Sigmoid colon (tissue), 4 donors: ENCODE measurements at regions not wholly inside any gene's neighbourhood (a gene's known extent, or its start where the extent isn't known, plus 50 kb on each side); places are given as distances from the start of the nearest gene placed in this dataset.

ENCODE experiments used
- CTCF ChIP-seq, 4 experiments: fragments of 450-650 bp in 3 of 4; fragments of 200-600 bp in 1 of 4; IDR thresholded peaks; one replicate each; pipeline ENCODE4 v1.5.1; 2016 to 2019; ENCODE audit warnings: antibody characterized with exemption in 4 of 4, mild to moderate bottlenecking in 3 of 4, moderate library complexity in 2 of 4
- EP300 ChIP-seq, 4 donors: sonication (generic); formaldehyde crosslinking; IDR thresholded peaks; one replicate each; pipeline ENCODE4 v1.6.1; 2017; ENCODE audit warnings: antibody characterized with exemption in 4 of 4
- POLR2A ChIP-seq, 2 donors: fragments of 450-650 bp; IDR thresholded peaks; one replicate each; pipeline ENCODE4 v1.6.1; 2016; ENCODE audit warnings: antibody characterized with exemption in 2 of 2, mild to moderate bottlenecking in 2 of 2, moderate library complexity in 2 of 2
- POLR2AphosphoS5 ChIP-seq, 4 donors: sonication (generic); formaldehyde crosslinking; IDR thresholded peaks; one replicate each; pipeline ENCODE4 v1.6.1; 2017; ENCODE audit warnings: antibody characterized with exemption in 4 of 4

DNA sequence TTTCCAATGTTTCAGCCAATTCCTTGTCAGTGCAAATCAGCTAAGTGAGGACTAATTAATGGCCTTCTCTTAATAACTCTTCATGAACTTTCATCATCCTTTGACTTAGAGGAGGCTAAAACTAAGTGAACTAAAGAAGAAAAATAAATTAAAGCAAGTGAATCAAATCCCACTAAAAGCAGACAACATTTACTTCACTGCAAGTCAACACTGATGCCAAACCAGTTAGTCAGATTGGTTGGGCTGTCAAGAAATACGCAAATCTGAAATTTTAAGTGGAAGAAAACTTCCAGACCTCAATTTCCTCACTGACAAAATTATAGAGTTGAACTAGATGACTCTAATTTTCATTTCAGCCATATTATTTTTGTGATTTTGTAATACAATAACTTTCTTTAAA is 137.2 kb upstream of the PRLR start:
- TF ChIP-seq CTCF (IDR thresholded peaks at IDR 0.05) (no peak), POLR2AphosphoS5 (IDR thresholded peaks at IDR 0.05) (no peak), POLR2A (IDR thresholded peaks at IDR 0.05) (no peak), EP300 (IDR thresholded peaks at IDR 0.05) (no peak)
